Neuronal stem cell (in vitro differentiated cells): ENCODE measurements at regions not wholly inside any gene's neighbourhood (a gene's known extent, or its start where the extent isn't known, plus 50 kb on each side); places are given as distances from the start of the nearest gene placed in this dataset.
"Not testable (repeated sequence)": the region's sequence is repeated elsewhere in the genome, so short reads cannot be mapped to it uniquely, and the experiment has no call there.

Source experiments
- DNase-seq: peaks from one replicate; pipeline ENCODE4 v3.0.0-alpha.2; 2013; ENCODE audit warnings: low spot score
- H2AFZ ChIP-seq: one replicate; pipeline ENCODE4 v1.6.1; 2013; ENCODE audit warnings: mild to moderate bottlenecking, low read length, inconsistent platforms
- H2AK5ac ChIP-seq: 2 replicates; pipeline ENCODE4 v1.6.1; 2013; ENCODE audit warnings: low read depth, mild to moderate bottlenecking, inconsistent platforms, low read length, moderate library complexity, mixed read lengths
- H2BK120ac ChIP-seq: 2 replicates; pipeline ENCODE4 v1.6.1; 2013; ENCODE audit warnings: low read depth, mild to moderate bottlenecking, inconsistent platforms, low read length, moderate library complexity, mixed read lengths
- H2BK12ac ChIP-seq: one replicate; pipeline ENCODE4 v1.6.1; 2013; ENCODE audit warnings: low read length, inconsistent platforms
- H2BK15ac ChIP-seq: 2 replicates; pipeline ENCODE4 v1.6.1; 2013; ENCODE audit warnings: mild to moderate bottlenecking, low read length, inconsistent platforms, mixed read lengths
- H2BK5ac ChIP-seq: one replicate; pipeline ENCODE4 v1.6.1; 2013; ENCODE audit warnings: inconsistent platforms, mild to moderate bottlenecking, low read length, moderate library complexity
- H3K14ac ChIP-seq: one replicate; pipeline ENCODE4 v1.6.1; 2013; ENCODE audit warnings: low read length, inconsistent platforms
- H3K18ac ChIP-seq: 2 replicates; pipeline ENCODE4 v1.6.1; 2013; ENCODE audit warnings: low read length, inconsistent platforms
- H3K23ac ChIP-seq: 2 replicates; pipeline ENCODE4 v1.6.1; 2013; ENCODE audit warnings: low read depth, mild to moderate bottlenecking, mixed read lengths, low read length, inconsistent platforms; ENCODE audit not compliant: poor library complexity
- H3K27ac ChIP-seq: replicated peaks from 3 replicates; pipeline ENCODE4 v1.5.1; 2013; ENCODE audit warnings: low read length, inconsistent platforms
- H3K27me3 ChIP-seq, 3 experiments: 2 replicates each; pipeline ENCODE4 v1.6.1; 2013; ENCODE audit warnings: low read length in 3 of 3, mild to moderate bottlenecking in 2 of 3, inconsistent platforms in 1 of 3, low read depth in 1 of 3, mixed read lengths in 1 of 3, moderate library complexity in 1 of 3; ENCODE audit not compliant: control insufficient read depth in 3 of 3, insufficient read depth in 3 of 3
- H3K36me3 ChIP-seq, 2 donors: replicated peaks in 1 of 2; 2 replicates each; pipeline ENCODE4 v1.6.1; 2013; ENCODE audit warnings: low read length in 2 of 2; ENCODE audit not compliant: control insufficient read depth in 2 of 2, insufficient read depth in 2 of 2
- H3K4ac ChIP-seq: 2 replicates; pipeline ENCODE4 v1.6.1; 2013; ENCODE audit warnings: inconsistent platforms, mild to moderate bottlenecking, low read length, moderate library complexity
- H3K4me1 ChIP-seq, 2 donors: 1 replicate in 1 of 2; 2 replicates in 1 of 2; pipeline ENCODE4 v1.6.1; 2013; ENCODE audit warnings: low read length in 2 of 2, low read depth in 1 of 2; ENCODE audit not compliant: control insufficient read depth in 2 of 2, insufficient read depth in 1 of 2
- H3K4me2 ChIP-seq: one replicate; pipeline ENCODE4 v1.6.1; 2013; ENCODE audit warnings: mild to moderate bottlenecking, low read length, inconsistent platforms; ENCODE audit not compliant: insufficient read depth, poor library complexity, severe bottlenecking
- H3K4me3 ChIP-seq, 2 donors: 2 replicates each; pipeline ENCODE4 v1.5.1; 2013; ENCODE audit warnings: low read length in 2 of 2, mild to moderate bottlenecking in 2 of 2, inconsistent platforms in 1 of 2, moderate library complexity in 1 of 2
- H3K79me1 ChIP-seq: one replicate; pipeline ENCODE4 v1.6.1; 2013; ENCODE audit warnings: low read depth, mild to moderate bottlenecking, inconsistent platforms, low read length, moderate library complexity
- H3K9ac ChIP-seq: one replicate; pipeline ENCODE4 v1.6.1; 2013; ENCODE audit warnings: mild to moderate bottlenecking, low read depth, low read length, inconsistent platforms; ENCODE audit not compliant: poor library complexity
- H3K9me3 ChIP-seq, 2 donors: replicated peaks in 1 of 2; 2 replicates each; pipeline versions ENCODE3 to v1.6.1; 2013; ENCODE audit warnings: low read length in 2 of 2, mild to moderate bottlenecking in 2 of 2, inconsistent platforms in 1 of 2, low read depth in 1 of 2, mixed read lengths in 1 of 2, moderate library complexity in 1 of 2; ENCODE audit not compliant: control insufficient read depth in 2 of 2, insufficient read depth in 1 of 2
- H4K8ac ChIP-seq: one replicate; pipeline ENCODE4 v1.6.1; 2013; ENCODE audit warnings: low read depth, mild to moderate bottlenecking, inconsistent platforms, low read length, moderate library complexity
- H4K91ac ChIP-seq: one replicate; pipeline ENCODE4 v1.6.1; 2013; ENCODE audit warnings: low read length, low read depth, mild to moderate bottlenecking, inconsistent platforms; ENCODE audit not compliant: poor library complexity
- WGBS, 2 donors: extraction: QIAGEN DNeasy Blood & Tissue Kit; methylation state at CpG; one replicate each; pipeline ENCODE4 v1.1.7; 2013; ENCODE audit warnings: missing lambda C conversion rate in 2 of 2, mixed read lengths in 1 of 2; ENCODE audit not compliant: insufficient read length in 2 of 2, insufficient replicate concordance in 1 of 2; ENCODE audit errors: extremely low coverage in 2 of 2; 5-methylcytosine and 5-hydroxymethylcytosine counted together

- Histone ChIP-seq H3K4me3 (no peak overlapping the region), H3K4me1 (peaks cover 0 to 2% of the 10 kb centered on the region in 2 donors), H3K4me2 (no peak overlapping the region), H4K91ac (no peak overlapping the region), H3K79me1 (no peaks in the 10 kb centered on the region), H3K9me3 (no peaks in the 10 kb centered on the region), H3K4ac (no peak overlapping the region), H3K18ac (no peak overlapping the region), H2AK5ac (no peak overlapping the region), H2BK15ac (no peak overlapping the region), H2BK5ac (no peak overlapping the region), H4K8ac (no peak overlapping the region), H3K27me3 (no peaks in the 10 kb centered on the region), H2AFZ (no peak overlapping the region), H2BK12ac (no peak overlapping the region), H3K23ac (no peak overlapping the region), H3K27ac (no peak overlapping the region), H3K14ac (no peak overlapping the region), H3K9ac (no peak overlapping the region), H2BK120ac (no peak overlapping the region), H3K36me3 (no peaks in the 10 kb centered on the region)
- no CpG with 5 or more reads among the region's 9 CpGs for whole genome bisulfite sequencing, 2 donors
- no peak for DNase-seq
These were observed 76.7 kb upstream of the SCAF11 start for GRCh38 chr12:46067094-46067493.

- DNase-seq: no peak
- no CpG with 5 or more reads among the region's 3 CpGs for WGBS, 2 donors
- Histone ChIP-seq H3K79me1 (no peaks in the 10 kb centered on the region), H3K27me3 (no peaks in the 10 kb centered on the region), H4K91ac (no peak overlapping the region), H2BK15ac (no peak overlapping the region), H3K18ac (no peak overlapping the region), H3K4me2 (no peak overlapping the region), H3K23ac (no peak overlapping the region), H3K4me3 (no peak overlapping the region), H3K4ac (no peak overlapping the region), H2AK5ac (no peak overlapping the region), H3K4me1 (no peaks in the 10 kb centered on the region), H3K27ac (no peak overlapping the region), H3K9ac (no peak overlapping the region), H2AFZ (no peak overlapping the region), H2BK120ac (no peak overlapping the region), H2BK12ac (no peak overlapping the region), H2BK5ac (no peak overlapping the region), H4K8ac (no peak overlapping the region), H3K36me3 (no peaks in the 10 kb centered on the region), H3K14ac (no peak overlapping the region), H3K9me3 (no peaks in the 10 kb centered on the region)
These were observed 75.2 kb upstream of the SCAF11 start for GRCh38 chr12:46065412-46066166.

DNA sequence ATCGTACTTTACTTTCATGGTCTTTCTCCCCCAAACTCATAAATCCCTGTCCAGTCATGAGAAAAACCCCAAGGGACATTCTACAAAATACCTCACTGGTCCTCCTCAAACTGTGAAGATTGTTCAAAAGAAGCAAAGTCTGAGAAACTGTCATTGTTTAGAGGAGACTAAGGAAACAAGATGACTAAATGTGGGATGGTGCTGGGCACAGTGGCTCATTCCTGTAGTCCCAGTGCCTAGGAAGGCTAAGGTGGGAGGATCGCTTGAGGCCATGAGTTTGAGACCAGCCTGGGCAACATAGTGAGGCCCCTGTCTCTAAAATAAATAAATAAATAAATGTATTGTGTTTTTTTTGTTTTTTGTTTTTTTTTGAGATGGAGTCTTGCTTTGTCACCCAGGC lies 74.2 kb upstream of the SCAF11 start:
- Histone ChIP-seq H3K4ac (no peak overlapping the region), H3K4me2 (no peak overlapping the region), H3K14ac (no peak overlapping the region), H2BK12ac (no peak overlapping the region), H3K4me1 (no peaks in the 10 kb centered on the region), H3K9ac (no peak overlapping the region), H3K79me1 (no peaks in the 10 kb centered on the region), H4K8ac (no peak overlapping the region), H3K36me3 (no peaks in the 10 kb centered on the region), H3K27me3 (no peaks in the 10 kb centered on the region), H3K4me3 (no peak overlapping the region), H2BK5ac (no peak overlapping the region), H3K27ac (no peak overlapping the region), H3K18ac (no peak overlapping the region), H2AK5ac (no peak overlapping the region), H3K23ac (no peak overlapping the region), H2BK15ac (no peak overlapping the region), H4K91ac (no peak overlapping the region), H2BK120ac (no peak overlapping the region), H3K9me3 (no peaks in the 10 kb centered on the region), H2AFZ (no peak overlapping the region)
- WGBS, 2 donors: no CpG with 5 or more reads among the region's 2 CpGs
- no peak for DNase-seq

DNA sequence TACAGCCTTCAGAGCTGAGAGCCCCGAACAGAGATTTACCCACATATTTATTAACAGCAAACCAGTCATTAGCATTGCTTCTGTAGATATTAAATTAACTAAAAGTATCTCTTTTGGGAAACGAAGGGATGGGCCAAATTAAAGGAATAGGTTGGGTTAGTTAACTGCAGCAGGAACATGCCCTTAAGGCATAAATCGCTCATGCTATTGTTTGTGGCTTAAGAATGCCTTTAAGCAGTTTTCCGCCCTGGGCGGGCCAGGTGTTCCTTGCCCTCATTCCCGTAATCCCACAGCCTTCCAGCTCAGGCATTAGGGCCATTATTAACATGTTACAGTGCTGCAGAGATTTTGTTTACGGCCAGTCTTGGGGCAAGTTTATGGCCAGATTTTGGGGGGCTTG lies 68.3 kb upstream of the SCAF11 start:
- H3K9ac ChIP-seq, H2BK15ac ChIP-seq, H3K27me3 ChIP-seq, H3K4me1 ChIP-seq, H3K23ac ChIP-seq, H2BK5ac ChIP-seq, H2AFZ ChIP-seq, H4K8ac ChIP-seq, H2BK12ac ChIP-seq, H3K4me2 ChIP-seq, H3K14ac ChIP-seq, H3K4ac ChIP-seq, H3K27ac ChIP-seq, H2BK120ac ChIP-seq, H4K91ac ChIP-seq, DNase-seq, H3K36me3 ChIP-seq, H3K4me3 ChIP-seq, H3K9me3 ChIP-seq, H3K79me1 ChIP-seq, H2AK5ac ChIP-seq, H3K18ac ChIP-seq: not testable (repeated sequence)
- no CpG with 5 or more reads among the region's 7 CpGs for WGBS, 2 donors
